Liver (tissue), 7 donors: ENCODE measurements at regions not wholly inside any gene's neighbourhood (a gene's known extent, or its start where the extent isn't known, plus 50 kb on each side); places are given as distances from the start of the nearest gene placed in this dataset.

ENCODE experiments used
- DNase-seq: peaks from one replicate; pipeline ENCODE4 v3.0.0-alpha.2; 2017; ENCODE audit warnings: low spot score
- H3K27ac ChIP-seq, 2 donors: one replicate each; pipeline ENCODE4 v1.7.0; 2013; ENCODE audit warnings: inconsistent platforms in 2 of 2, low read length in 2 of 2, control low read depth in 1 of 2, low read depth in 1 of 2, mild to moderate bottlenecking in 1 of 2
- H3K27me3 ChIP-seq, 4 donors: one replicate each; pipeline versions ENCODE4 v1.6.1 to v1.7.0; 2013; ENCODE audit warnings: low read length in 3 of 4, inconsistent platforms in 1 of 4, mild to moderate bottlenecking in 1 of 4, moderate library complexity in 1 of 4; ENCODE audit not compliant: control insufficient read depth in 4 of 4, insufficient read depth in 4 of 4
- H3K36me3 ChIP-seq, 4 donors: one replicate each; pipeline versions ENCODE4 v1.6.1 to v1.7.0; 2013; ENCODE audit warnings: low read length in 3 of 4, mild to moderate bottlenecking in 3 of 4, low read depth in 1 of 4, moderate library complexity in 1 of 4; ENCODE audit not compliant: control insufficient read depth in 4 of 4, insufficient read depth in 3 of 4
- H3K4me1 ChIP-seq, 4 donors: one replicate each; pipeline versions ENCODE4 v1.6.1 to v1.7.0; 2013; ENCODE audit warnings: low read length in 3 of 4, mild to moderate bottlenecking in 3 of 4, moderate library complexity in 1 of 4; ENCODE audit not compliant: control insufficient read depth in 4 of 4, insufficient read depth in 4 of 4
- H3K4me3 ChIP-seq, 3 donors: one replicate each; pipeline versions ENCODE4 v1.6.1 to v1.7.0; 2013; ENCODE audit warnings: low read length in 3 of 3, control low read depth in 1 of 3, low read depth in 1 of 3, mild to moderate bottlenecking in 1 of 3
- H3K9ac ChIP-seq, 2 donors: one replicate each; pipeline ENCODE4 v1.7.0; 2013; ENCODE audit warnings: low read length in 2 of 2, mild to moderate bottlenecking in 2 of 2, moderate library complexity in 2 of 2, control low read depth in 1 of 2, low read depth in 1 of 2
- H3K9me3 ChIP-seq, 4 donors: one replicate each; pipeline versions ENCODE4 v1.6.1 to v1.7.0; 2013; ENCODE audit warnings: low read length in 3 of 4; ENCODE audit not compliant: control insufficient read depth in 4 of 4
- FOXA1 ChIP-seq: IDR thresholded peaks from 2 replicates; pipeline ENCODE4 v1.6.1; 2016; ENCODE audit warnings: antibody characterized with exemption
- FOXA2 ChIP-seq: IDR thresholded peaks from 2 replicates; pipeline ENCODE4 v1.6.1; 2016; ENCODE audit warnings: antibody characterized with exemption
- GABPA ChIP-seq, 2 donors: IDR thresholded peaks in 1 of 2; conservative IDR thresholded peaks in 1 of 2; 2 replicates each; pipeline ENCODE4 v1.6.1; 2016; ENCODE audit warnings: antibody characterized with exemption in 2 of 2, mild to moderate bottlenecking in 1 of 2, moderate library complexity in 1 of 2
- HNF4G ChIP-seq: IDR thresholded peaks from 2 replicates; pipeline ENCODE4 v1.6.1; 2016; ENCODE audit warnings: antibody characterized with exemption
- JUND ChIP-seq, 2 donors: IDR thresholded peaks; 2 replicates each; pipeline ENCODE4 v1.6.1; 2016; ENCODE audit warnings: antibody characterized with exemption in 2 of 2
- NR2F2 ChIP-seq: IDR thresholded peaks from 2 replicates; pipeline ENCODE4 v1.6.1; 2016; ENCODE audit warnings: antibody characterized with exemption
- RAD21 ChIP-seq, 2 donors: IDR thresholded peaks; 2 replicates each; pipeline ENCODE4 v1.6.1; 2016; ENCODE audit warnings: antibody characterized with exemption in 2 of 2, mild to moderate bottlenecking in 2 of 2
- RXRA ChIP-seq, 2 donors: IDR thresholded peaks; 2 replicates each; pipeline ENCODE4 v1.6.1; 2017 to 2018; ENCODE audit warnings: antibody characterized with exemption in 2 of 2, mild to moderate bottlenecking in 1 of 2
- TAF1 ChIP-seq: conservative IDR thresholded peaks from 2 replicates; pipeline ENCODE4 v1.6.1; 2016; ENCODE audit warnings: antibody characterized with exemption, mild to moderate bottlenecking
- YY1 ChIP-seq: IDR thresholded peaks from 2 replicates; pipeline ENCODE4 v1.6.1; 2016; ENCODE audit warnings: antibody characterized with exemption, mild to moderate bottlenecking
- WGBS: extraction: QIAGEN DNeasy Blood & Tissue Kit; methylation state at CpG from one replicate; pipeline ENCODE4 v1.1.7; 2013; 5-methylcytosine and 5-hydroxymethylcytosine counted together
- TF ChIP-seq, protein P1 (sequence below): IDR thresholded peaks from 2 replicates; pipeline ENCODE4 v1.6.1; 2016; ENCODE audit warnings: antibody characterized with exemption
- TF ChIP-seq, protein P2 (sequence below): IDR thresholded peaks from 2 replicates; pipeline ENCODE4 v1.6.1; 2016; ENCODE audit warnings: antibody characterized with exemption
- TF ChIP-seq, protein P3 (sequence below): IDR thresholded peaks from 2 replicates; pipeline ENCODE4 v1.6.1; 2016; ENCODE audit warnings: antibody characterized with exemption, mild to moderate bottlenecking
- donor health status: healthy.
- donor health status: healthy.
- donor health status: healthy.
- donor health status: healthy.

DNA sequence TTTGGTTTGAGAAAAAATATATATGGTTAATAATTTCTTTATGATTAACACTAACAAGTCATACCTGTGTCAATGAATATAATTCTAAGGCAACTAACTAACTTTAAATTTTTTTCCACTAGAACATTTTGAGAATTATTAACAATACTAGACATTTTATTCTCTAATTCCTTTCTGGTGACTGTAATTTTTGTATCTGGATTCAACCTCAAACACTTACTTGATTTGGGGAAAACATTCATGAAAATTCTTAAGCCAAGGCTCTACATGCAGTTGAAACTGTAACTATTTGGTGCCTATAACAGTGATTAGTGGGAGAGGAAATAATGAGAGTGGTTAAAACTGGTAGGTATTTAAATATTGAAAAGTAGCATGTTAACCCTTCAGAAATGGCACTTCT lies 546.5 kb upstream of the KLHL29 start:
- Histone ChIP-seq H3K9ac (no peak overlapping the region), H3K36me3 (no peaks in the 10 kb centered on the region), H3K9me3 (no peaks in the 10 kb centered on the region), H3K27me3 (peaks cover 0 to 3% (median 0%) of the 10 kb centered on the region in 4 donors), H3K4me1 (no peaks in the 10 kb centered on the region), H3K4me3 (no peak overlapping the region), H3K27ac (no peak overlapping the region)
- no peak for DNase-seq
- TF ChIP-seq FOXA2, result no peak
- TF ChIP-seq, protein P1, sequence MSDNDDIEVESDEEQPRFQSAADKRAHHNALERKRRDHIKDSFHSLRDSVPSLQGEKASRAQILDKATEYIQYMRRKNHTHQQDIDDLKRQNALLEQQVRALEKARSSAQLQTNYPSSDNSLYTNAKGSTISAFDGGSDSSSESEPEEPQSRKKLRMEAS, result no peak
- TF ChIP-seq FOXA1, result no peak
- no peak for TF ChIP-seq NR2F2
- no peak for TF ChIP-seq GABPA (IDR thresholded peaks at IDR 0.05 in 1 of 2, conservative IDR thresholded peaks at IDR 0.05 in 1 of 2)

DNA sequence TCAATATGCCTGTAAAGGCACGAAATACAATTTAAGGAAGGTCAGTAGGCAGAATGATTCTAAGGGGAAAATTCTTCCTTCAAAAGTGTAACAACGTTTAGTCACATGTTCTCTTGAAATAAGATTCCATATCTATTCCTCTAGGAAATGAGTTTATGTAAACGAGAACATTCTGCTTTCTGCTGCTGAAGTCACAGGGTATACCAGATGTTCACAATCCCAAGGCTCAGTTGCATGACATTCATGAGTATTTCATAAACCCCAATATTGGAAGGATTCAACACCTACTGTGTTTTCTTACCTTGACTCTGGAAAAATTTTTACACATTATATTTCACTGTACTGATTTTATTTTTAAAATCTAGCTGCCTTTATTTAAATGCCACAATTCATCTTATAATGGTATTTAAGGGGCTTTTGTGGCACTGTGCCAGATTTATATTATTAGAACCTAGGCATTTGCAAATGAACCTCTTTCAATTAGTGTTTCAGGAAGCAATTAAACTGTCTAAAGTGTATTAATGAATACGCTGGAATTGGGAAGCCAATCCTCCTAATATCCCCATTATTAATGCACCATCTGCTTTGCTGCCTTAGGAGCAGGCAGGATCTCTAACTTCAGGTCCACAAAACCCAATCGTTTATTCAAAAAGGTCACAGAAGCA lies 542.6 kb upstream of the KLHL29 start:
- WGBS, result 72% methylated on average over 5 of the region's 5 CpGs
- Histone ChIP-seq H3K4me3 (no peak overlapping the region), H3K27me3 (no peaks in the 10 kb centered on the region), H3K36me3 (no peaks in the 10 kb centered on the region), H3K9me3 (no peaks in the 10 kb centered on the region), H3K27ac (no peak overlapping the region), H3K4me1 (no peaks in the 10 kb centered on the region), H3K9ac (no peak overlapping the region)
- DNase-seq, result no peak
- no peak for TF ChIP-seq RXRA (IDR thresholded peaks at IDR 0.05)
- TF ChIP-seq NR2F2, result no peak
- no peak for TF ChIP-seq YY1
- TF ChIP-seq, protein P2, sequence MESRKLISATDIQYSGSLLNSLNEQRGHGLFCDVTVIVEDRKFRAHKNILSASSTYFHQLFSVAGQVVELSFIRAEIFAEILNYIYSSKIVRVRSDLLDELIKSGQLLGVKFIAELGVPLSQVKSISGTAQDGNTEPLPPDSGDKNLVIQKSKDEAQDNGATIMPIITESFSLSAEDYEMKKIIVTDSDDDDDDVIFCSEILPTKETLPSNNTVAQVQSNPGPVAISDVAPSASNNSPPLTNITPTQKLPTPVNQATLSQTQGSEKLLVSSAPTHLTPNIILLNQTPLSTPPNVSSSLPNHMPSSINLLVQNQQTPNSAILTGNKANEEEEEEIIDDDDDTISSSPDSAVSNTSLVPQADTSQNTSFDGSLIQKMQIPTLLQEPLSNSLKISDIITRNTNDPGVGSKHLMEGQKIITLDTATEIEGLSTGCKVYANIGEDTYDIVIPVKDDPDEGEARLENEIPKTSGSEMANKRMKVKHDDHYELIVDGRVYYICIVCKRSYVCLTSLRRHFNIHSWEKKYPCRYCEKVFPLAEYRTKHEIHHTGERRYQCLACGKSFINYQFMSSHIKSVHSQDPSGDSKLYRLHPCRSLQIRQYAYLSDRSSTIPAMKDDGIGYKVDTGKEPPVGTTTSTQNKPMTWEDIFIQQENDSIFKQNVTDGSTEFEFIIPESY, result no peak
- TF ChIP-seq RAD21 (IDR thresholded peaks at IDR 0.05), result no peak

GRCh38 chr2:22843919-22844537 lies 541.0 kb upstream of the KLHL29 start:
- Histone ChIP-seq H3K27ac (no peak overlapping the region), H3K9ac (no peak overlapping the region), H3K4me1 (no peaks in the 10 kb centered on the region), H3K4me3 (no peak overlapping the region), H3K36me3 (no peaks in the 10 kb centered on the region), H3K27me3 (no peaks in the 10 kb centered on the region), H3K9me3 (no peaks in the 10 kb centered on the region)
- TF ChIP-seq RXRA (IDR thresholded peaks at IDR 0.05), result no peak
- TF ChIP-seq FOXA2, result no peak
- TF ChIP-seq YY1, result no peak
- TF ChIP-seq, protein P3, sequence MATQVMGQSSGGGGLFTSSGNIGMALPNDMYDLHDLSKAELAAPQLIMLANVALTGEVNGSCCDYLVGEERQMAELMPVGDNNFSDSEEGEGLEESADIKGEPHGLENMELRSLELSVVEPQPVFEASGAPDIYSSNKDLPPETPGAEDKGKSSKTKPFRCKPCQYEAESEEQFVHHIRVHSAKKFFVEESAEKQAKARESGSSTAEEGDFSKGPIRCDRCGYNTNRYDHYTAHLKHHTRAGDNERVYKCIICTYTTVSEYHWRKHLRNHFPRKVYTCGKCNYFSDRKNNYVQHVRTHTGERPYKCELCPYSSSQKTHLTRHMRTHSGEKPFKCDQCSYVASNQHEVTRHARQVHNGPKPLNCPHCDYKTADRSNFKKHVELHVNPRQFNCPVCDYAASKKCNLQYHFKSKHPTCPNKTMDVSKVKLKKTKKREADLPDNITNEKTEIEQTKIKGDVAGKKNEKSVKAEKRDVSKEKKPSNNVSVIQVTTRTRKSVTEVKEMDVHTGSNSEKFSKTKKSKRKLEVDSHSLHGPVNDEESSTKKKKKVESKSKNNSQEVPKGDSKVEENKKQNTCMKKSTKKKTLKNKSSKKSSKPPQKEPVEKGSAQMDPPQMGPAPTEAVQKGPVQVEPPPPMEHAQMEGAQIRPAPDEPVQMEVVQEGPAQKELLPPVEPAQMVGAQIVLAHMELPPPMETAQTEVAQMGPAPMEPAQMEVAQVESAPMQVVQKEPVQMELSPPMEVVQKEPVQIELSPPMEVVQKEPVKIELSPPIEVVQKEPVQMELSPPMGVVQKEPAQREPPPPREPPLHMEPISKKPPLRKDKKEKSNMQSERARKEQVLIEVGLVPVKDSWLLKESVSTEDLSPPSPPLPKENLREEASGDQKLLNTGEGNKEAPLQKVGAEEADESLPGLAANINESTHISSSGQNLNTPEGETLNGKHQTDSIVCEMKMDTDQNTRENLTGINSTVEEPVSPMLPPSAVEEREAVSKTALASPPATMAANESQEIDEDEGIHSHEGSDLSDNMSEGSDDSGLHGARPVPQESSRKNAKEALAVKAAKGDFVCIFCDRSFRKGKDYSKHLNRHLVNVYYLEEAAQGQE, result no peak
- TF ChIP-seq HNF4G, result no peak
- no peak for TF ChIP-seq JUND (IDR thresholded peaks at IDR 0.05)
- TF ChIP-seq NR2F2, result no peak
- no peak for TF ChIP-seq GABPA (IDR thresholded peaks at IDR 0.05 in 1 of 2, conservative IDR thresholded peaks at IDR 0.05 in 1 of 2)
- no peak for TF ChIP-seq TAF1
- WGBS, result 29% methylated on average over 1 of the region's 1 CpG
- no peak for DNase-seq
